Jurkat, Clone E6-1 (cell line): ENCODE measurements at regions not wholly inside any gene's neighbourhood (a gene's known extent, or its start where the extent isn't known, plus 50 kb on each side); places are given as distances from the start of the nearest gene placed in this dataset.
A peak's percentile ranks its signal among the peaks of the same experiment; 100 is the strongest.
"Not testable (repeated sequence)": the region's sequence is repeated elsewhere in the genome, so short reads cannot be mapped to it uniquely, and the experiment has no call there.

Experiments used
- DNase-seq: peaks from one replicate; pipeline ENCODE4 v3.0.0-alpha.2; 2011; ENCODE audit warnings: low read depth, low spot score
- H3K4me3 ChIP-seq: 2 replicates; pipeline ENCODE4 v1.5.1; 2011; ENCODE audit warnings: mild to moderate bottlenecking, low read length, control low read depth, moderate library complexity

DNA sequence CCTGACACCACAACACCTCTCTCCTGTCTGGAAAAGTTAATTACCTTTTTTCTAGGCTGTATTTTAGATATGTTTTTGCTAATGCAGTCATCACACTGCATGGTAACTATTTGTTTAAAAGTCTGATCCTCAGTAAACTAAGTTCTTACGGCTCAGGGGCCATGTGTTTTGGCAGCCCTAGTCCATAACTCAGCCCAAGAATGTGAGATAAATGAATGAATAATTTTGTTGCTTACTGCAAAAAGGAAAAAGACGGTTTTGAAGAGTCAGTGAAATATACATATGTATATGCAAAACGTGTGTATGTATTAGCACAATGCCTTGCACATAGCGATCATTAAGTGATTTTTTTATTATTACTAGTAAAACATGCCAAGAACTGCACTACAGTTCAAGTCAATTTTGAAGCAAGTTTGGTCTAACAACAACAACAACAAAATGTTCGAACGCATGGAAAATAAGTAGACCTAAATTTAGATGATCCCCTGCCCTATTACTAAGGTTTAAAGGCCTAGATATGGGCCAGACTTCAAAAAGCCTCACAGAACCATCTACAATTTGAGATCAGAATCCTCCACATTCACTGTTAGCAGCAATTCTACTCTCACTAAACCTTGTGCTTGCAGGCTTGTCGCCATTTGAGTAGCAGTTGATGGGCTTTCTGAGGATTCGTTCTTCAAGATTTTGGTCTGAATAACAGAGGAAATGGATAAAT is 140.0 kb downstream of the NDUFA12 start:
- DNase-seq = no peak
- H3K4me3 ChIP-seq = no peak overlapping the region

DNA sequence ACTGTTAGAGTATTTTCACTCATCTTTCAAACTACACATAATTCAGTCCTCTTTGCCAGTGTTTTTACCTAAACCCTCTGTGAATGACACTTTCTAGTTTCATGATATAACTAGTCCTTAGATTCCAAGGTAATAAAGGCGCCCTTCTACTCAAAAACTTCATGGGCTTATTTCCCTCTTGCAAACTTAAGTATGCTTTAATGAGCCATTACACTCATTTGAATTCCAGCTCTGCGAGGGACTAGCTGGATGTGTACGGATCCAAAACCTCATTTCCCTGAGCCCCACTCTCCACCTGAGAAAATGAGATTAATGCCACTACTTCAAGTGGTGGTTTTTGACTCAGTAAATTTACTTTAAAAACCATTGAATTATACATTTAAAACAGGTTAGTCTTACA is 141.1 kb downstream of the NDUFA12 start:
- no peak overlapping the region for H3K4me3 ChIP-seq
- no peak for DNase-seq

DNA sequence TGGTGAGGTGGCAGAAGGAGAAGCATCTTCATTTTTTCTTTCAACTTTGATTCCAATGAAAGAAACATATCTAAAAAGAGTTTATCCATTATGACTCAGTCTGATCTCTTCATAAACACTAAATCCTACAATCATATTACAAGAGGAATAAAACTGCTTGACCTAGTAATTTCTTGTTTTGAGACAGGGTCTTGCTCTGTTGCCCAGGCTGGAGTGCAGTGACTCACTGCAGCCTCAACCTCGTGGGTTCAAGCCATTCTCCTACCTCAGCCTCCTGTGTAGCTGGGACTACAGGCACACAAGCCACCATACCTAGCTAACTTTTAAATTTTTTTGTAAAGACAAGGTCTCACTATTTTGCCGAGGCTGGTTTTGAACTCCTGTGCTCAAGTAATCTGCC is 147.2 kb downstream of the NDUFA12 start:
- H3K4me3 ChIP-seq = no peak overlapping the region
- no peak for DNase-seq

DNA sequence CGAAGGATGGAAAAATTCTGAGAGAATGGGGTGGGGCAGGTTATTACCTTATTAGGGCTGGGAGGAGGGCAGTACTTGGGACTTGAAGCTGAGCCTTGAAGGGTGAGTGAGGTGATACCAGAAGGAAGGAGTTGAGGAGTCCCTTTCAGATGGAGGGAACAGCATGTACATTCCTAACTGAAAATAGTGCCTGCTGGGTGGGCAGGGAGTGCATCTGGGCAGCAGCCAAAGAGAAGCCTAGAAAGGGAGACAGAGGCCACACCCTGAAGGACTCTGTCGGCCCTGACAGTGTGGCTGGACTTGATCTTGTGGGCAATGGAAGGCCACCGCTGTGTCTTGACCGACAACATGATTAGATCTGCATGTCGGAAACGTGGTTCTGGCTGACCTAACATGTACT is 147.6 kb downstream of the NDUFA12 start:
- no peak overlapping the region for H3K4me3 ChIP-seq
- DNase-seq = no peak

DNA sequence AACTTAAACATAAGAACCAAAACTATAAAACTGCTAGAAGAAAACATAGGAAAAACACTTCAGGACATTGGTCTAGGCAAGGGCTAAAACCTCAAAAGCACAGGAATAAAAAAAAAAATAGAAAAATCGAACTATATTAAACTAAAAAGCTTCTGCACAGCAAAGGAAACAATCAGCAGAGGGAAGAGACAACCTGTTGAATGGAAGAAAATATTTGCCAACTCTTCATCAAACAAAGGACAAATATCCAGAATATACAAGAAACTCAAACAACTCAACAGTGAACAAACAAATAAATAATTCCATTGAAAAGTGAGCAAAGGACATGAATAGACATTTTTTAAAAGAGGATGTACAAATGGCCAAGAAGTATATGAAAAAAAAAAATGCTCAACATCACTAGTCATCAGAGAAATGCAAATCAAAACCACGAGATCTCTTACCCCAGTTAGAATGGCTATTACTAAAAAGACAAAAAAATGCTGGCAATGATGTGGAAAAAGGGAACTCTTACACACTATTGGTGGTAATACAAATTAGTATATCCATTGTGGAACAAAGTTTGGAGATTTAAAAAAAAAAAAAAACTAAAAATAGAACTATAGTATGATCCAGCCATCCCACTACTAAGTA is 152.0 kb downstream of the NDUFA12 start:
- DNase-seq = no peak
- no peak overlapping the region for H3K4me3 ChIP-seq

DNA sequence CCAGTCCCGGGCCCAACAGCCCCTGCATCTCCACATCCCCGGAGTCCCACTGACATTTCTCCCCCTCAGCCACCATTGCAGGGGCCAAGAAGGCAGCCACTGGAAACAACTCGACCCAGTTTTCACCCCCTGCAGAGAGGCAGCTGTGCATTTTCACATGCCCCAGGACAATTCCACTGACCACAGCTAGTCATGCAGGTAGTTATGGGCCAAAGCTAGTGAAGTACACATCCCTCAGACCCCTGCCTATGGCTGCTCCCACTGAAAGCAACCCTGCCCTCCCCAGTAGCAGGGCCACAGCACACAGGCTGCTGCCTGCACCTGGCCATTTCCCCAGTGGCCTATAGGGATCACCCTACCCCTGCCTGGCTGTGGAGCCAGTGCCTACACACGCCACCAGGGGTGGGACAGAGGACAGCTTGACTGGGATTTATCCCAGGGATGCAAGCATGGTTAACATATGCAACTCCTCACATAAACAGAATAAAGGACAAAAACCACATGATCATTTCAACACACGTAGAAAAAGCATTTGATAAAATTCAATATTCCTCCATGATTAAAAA is 154.0 kb downstream of the NDUFA12 start:
- DNase-seq = no peak
- H3K4me3 ChIP-seq = no peak overlapping the region

DNA sequence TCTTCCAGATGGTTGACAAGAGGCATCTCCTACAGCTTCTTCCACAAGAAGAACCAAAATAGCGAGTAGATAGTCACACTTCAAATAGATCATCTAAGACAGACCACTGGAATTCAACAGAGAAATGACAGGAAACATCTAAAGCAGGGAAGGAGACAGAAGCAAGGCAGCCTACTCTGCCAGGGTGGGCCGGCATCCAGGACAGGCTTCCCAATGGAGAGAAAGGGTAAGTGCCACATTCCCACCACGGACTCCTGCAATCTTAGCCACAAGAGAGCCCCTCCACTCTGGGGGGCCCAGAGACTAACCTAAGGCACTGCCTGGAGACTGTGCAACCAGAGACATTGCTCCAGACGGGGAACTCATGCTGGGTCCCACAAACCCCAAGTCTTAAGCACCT is 154.5 kb downstream of the NDUFA12 start:
- H3K4me3 ChIP-seq = no peak overlapping the region
- no peak for DNase-seq

DNA sequence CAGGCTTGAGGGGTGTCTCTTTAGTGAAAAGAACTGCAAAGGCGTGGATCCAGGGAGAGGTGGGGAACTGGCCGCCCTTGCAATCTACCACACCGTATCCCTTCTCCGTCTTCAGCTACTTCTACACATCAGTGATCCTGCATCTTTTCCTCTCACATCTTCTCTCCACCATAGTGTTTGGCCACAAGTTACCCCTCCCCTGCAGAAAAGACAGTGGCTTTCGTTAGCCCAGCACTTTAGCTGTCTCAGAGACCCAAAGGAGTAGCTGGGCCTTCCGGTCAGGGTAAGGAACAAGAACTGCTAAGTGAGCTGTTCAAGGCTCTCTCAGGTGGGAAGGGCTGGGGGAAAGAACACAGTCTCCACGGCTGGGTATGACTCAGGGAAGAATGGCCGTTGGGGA is 158.4 kb downstream of the NDUFA12 start:
- H3K4me3 ChIP-seq = no peak overlapping the region
- DNase-seq = no peak

DNA sequence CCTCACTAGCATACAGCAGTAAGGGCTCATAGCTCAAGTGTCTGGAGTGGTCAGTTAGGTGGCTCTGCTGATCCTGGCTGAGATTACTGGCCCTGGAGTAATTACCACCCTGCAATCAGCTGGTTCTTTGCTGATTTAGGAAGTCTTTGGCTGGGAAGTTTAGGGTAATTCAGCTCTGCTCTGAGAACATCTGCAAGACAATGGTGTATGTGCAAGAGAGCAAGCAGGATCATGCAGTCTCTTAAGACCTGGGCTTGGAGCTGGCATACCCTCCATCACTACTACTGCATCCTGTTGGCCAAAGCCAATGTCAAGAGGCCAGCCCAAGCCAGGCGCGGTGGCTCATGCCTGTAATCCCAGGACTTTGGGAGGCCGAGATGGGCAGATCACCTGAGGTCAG is 159.0 kb downstream of the NDUFA12 start:
- DNase-seq = no peak
- H3K4me3 ChIP-seq = no peak overlapping the region

DNA sequence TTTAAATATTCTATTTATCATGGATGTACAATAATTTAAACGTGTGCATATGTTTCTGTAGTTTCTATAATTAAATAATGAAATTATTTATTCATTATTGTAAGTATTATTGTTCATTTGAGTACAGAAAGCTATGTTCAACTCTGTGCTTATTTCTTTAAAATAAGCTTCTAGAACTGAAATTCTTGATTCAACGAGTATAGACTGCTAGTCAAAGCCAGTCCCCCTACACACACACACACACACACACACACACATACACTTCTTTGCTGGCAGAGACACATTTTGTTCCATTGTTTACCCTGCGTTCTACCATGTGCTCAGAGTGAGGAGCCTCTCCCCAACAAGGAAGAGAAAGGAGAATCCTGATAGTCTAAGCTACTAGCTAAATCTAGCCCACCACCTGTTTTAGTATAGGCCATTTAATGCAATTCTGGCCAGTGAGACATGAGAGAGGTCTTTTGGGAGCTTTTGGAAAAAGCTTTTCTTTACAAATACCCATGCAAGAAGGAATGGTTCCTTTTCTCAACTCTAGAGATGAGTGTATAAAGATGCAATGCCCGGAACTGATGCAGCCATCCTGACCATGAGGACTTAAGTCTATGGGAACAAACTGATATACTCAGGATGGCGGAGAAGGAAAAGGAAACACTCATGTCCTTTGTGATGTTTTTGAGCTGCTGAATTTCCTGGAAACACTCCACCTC is 161.4 kb downstream of the NDUFA12 start:
- no peak overlapping the region for H3K4me3 ChIP-seq
- DNase-seq = no peak

DNA sequence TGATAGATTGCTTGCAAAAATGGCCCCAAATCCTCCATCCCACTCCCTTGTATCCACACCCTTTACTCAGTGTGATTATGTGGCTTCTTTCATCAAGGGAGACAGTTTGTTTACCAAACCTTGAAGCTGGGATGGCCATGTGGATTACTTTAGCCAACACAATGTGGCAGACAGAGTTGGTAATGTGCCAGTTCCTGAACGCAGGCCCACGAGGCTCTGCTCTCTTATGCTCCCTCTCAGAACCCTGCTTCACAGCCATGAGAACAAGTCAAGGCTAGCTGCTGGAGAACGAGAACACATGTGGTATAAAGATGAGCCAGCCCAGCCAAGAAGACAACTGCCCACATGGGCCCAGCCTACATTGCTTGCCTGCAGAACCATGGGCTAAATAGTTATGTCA is 162.3 kb downstream of the NDUFA12 start:
- no peak for DNase-seq
- no peak overlapping the region for H3K4me3 ChIP-seq

DNA sequence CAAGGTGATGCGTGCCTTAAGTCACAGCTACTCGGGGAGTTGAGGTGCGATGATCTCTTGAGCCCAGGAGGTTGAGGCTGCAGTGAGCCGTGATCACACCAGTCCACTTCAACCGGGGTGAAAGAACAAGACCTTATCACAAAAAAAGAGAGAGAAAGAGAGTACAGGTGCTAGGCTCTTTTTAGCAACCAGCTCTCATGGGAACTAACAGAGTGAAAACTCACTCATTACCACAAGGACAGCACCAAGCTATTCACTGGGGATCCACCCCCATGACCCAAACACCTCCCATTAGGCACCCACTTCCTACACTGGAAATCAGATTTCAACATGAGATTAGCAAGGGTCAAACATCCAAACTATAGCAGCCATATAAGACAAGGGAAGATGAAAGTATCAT is 164.2 kb downstream of the NDUFA12 start:
- no peak for DNase-seq
- H3K4me3 ChIP-seq = no peak overlapping the region

DNA sequence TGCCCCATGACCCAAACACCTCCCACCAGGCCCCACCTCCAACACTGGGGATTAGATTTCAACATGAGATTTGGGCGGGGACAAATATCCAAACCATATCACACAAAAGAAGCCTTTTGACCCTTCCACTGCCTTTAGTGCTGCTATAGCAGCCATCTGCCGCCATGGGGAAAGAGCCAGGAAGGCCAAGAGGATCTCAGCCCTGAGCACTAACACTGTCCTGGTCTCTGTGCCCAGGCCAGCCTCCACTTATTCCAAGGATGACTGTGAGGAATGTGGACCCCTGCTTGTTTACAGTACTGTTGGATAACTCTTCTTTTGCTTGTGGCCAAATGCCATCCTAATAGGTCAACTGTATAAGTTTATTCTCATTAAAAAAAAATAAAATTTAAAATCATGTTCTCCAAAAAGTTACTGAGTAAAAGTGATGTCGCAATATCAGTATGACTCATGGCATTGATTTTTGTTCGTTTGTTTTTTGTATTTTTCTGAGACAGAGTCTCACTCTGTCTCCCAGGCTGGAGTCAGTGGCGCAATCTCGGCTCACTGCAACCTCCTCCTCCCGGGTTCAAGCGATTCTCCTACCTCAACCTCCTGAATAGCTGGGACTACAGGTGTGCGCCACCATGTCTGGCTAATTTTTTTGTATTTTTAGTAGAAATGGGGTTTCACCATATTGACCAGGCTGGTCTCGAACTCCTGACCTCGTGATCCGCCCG is 166.4 kb downstream of the NDUFA12 start:
- H3K4me3 ChIP-seq, DNase-seq: not testable (repeated sequence)

DNA sequence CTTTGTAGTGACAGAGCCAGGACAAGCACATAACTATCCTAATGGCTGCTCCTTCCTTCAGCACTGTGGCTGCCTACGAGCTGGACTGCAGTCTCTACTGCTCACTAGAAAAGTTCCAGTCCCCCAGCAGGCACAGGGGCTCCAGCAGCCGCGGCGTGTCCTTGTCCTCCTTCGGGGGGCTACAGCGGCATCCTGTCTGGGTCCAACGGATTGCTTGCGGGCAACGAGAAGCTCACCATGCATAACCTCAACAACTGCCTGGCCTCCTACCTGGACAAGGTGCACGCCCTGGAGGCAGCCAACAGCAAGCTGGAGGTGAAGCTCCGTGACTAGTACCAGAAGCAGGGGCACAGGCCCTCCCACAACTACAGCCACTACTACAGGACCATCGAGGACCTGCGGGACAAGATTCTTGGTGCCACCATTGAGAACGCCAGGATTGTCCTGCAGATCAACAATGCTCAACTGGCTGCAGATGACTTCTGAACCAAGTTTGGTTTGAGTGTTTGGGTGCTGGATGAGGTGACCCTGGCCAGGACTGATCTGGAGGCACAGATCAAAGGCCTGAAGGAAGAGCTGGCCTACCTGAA is 169.4 kb downstream of the NDUFA12 start:
- no peak for DNase-seq

DNA sequence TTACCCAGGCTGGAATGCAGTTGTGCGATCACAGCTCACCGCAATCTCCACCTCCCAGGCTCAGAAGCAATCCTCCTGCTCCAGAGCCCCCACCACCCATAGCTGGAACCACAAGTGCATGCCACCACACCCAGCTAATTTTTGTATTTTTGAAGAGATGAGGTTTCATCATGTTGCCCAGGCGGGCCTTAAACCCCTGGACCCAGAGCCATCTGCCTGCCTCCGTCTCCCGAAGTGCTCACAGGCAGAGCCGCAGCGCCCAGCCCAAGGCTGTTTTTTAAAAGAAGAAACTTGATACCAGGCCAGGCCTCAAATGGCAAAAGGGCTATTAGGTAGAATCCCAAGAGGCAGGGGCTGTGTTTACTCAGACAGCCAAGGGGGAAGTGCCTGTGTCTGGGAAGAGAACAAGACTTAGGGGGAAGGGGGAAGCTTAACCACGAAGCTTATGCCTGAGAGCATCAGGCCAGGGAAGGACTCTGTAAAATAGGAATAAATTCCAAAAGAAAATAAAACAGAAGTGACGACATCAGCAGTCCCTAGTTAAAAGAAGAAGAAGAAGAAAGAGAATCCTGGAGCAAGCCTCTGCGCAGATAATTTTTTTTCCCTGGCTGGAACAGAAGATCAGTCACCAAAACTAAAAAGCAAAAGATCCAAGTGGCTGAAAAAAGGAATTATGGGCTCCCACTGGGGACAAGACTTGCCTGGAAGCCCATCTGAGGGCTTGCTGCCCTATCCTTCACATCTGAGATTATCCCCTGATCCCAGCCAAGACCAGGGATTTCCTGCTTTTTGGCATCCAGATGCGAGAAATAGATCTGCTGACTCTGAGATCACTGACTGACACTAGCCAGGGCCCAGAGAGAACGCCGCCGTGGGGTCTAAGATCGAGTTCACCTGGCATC is 170.5 kb downstream of the NDUFA12 start:
- DNase-seq = no peak

More for the DNA sequence above, 169.4 kb downstream of the NDUFA12 start:
- no peak overlapping the region for H3K4me3 ChIP-seq

DNA sequence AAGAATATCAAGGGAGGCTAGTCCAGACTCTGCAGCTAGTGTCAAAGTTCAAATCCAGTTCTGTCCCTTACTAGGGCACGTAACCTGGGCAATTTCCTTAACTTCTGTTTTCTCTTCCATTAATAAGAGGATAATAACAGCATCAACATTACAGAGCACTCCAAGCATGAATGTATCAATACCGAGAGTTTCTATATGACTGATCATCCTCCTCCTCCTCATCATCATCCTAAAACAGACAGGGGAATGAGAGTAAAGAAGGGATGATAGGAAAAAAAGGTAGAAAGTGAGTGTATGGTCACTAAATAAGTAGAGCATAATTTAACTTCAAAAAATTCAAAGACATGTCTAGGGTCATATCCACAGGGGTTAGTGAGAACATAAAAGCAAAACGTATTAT is 171.4 kb downstream of the NDUFA12 start:
- no peak overlapping the region for H3K4me3 ChIP-seq
- DNase-seq = no peak

More for the DNA sequence above, 170.5 kb downstream of the NDUFA12 start:
- no peak overlapping the region for H3K4me3 ChIP-seq

DNA sequence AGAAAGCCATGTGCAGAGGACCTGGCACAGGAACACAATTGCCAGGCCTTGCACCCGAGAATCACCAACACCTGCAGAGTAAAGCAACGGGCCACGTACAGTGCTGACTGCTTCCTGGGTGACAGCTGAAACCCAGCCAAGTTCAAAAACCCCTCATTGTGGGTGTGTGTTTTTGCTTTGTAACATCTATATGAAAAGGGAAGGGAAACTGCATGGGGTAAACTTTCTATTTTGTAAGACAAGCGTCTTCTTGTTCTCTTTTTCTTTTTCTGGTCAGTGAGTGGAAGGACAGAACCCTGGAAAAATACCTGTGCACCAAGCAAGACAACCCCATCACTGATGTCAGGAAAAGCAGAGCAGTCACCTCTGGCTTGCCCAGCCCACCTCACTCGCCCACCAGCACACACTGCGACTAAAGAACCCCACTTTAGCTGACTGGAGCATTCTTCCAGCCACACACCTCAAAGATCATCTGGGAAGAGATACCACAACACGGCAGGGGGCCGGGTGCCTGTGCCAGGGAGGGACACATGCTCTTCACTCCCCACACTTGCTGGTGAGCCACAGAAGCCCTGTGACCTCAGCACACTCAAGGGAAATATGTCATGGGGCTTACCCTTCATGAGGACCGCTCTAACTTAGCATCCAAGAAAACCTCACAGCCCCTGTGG is 172.3 kb downstream of the NDUFA12 start:
- H3K4me3 ChIP-seq = no peak overlapping the region
- peak; percentile 34 for DNase-seq

DNA sequence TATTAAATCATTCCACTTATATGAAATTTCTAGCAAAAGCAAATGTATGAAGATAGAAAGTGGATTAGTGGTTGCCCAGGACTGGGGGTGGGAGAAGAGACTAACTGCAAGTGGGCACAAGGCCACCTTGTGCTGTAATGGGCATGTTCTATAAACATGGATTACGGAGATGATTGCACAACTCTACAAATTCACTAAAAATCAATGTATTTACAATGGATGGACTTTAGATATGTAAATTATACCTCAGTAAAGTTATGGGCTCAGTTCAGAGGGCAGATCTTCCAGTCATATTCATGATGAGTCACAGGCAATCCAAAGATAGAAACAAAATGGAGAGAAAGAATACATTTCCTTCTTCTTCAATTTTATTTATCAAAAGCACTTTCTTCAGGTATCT is 173.9 kb downstream of the NDUFA12 start:
- no peak for DNase-seq
- no peak overlapping the region for H3K4me3 ChIP-seq
